GM18517 (cell line): ENCODE measurements at regions not wholly inside any gene's neighbourhood (a gene's known extent, or its start where the extent isn't known, plus 50 kb on each side); places are given as distances from the start of the nearest gene placed in this dataset.
"Not testable (repeated sequence)": the region's sequence is repeated elsewhere in the genome, so short reads cannot be mapped to it uniquely, and the experiment has no call there.

Experiments
- ATAC-seq: cut with Tn5 transposase; IDR thresholded peaks from one replicate; pipeline ENCODE4 v1.9.1; 2021; ENCODE audit warnings: mild to moderate bottlenecking, moderate library complexity; ENCODE audit not compliant: unreplicated experiment

- ATAC-seq, result no peak
Observed at GRCh38 chr13:31385540-31385939, 185.8 kb downstream of the B3GLCT start.

GRCh38 chr13:31394506-31394905 lies 194.7 kb downstream of the B3GLCT start:
- no peak for ATAC-seq

- ATAC-seq, result no peak
Observed at GRCh38 chr13:31395090-31395489, 195.3 kb downstream of the B3GLCT start.

- no peak for ATAC-seq
Observed at GRCh38 chr13:31399690-31400089, 199.9 kb downstream of the B3GLCT start.

DNA sequence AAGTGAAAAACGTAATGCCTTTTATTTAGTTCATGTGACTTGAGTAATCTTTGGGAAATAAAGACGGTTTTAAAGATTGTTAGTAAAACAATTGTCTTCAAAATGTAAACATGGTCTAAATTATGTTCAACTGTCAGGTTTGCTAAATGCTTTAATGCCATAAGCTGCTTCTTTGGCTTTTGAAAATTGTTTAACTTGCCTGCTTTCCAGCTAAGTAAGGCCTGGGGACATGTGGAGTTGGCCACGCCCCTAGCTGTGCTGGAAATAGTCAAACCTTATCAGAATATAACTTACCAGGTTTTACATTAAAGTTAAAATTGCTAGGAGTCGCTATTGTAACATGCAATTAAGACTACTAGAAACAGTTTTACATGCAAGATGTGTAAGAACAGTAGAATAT lies 203.9 kb downstream of the B3GLCT start:
- not testable (repeated sequence) for ATAC-seq

DNA sequence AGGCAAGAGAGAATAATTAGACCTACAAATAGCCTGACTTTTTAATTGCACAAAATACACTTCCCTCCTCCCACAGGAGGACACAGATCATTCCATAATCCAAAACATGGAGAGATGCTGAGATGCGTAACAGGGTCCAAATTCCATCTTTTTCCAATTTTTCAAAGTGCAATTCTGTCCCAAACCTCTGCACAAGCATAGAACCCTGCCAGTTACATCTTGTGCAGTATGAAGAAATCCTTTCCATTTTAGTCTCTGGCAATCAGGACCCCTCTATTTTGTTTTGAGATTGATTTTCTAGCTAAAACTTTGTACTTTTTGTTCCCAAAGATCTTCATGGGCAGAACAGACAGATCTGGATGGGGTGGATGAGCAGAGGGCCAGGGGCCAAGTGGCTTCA lies 209.2 kb downstream of the B3GLCT start:
- no peak for ATAC-seq

DNA sequence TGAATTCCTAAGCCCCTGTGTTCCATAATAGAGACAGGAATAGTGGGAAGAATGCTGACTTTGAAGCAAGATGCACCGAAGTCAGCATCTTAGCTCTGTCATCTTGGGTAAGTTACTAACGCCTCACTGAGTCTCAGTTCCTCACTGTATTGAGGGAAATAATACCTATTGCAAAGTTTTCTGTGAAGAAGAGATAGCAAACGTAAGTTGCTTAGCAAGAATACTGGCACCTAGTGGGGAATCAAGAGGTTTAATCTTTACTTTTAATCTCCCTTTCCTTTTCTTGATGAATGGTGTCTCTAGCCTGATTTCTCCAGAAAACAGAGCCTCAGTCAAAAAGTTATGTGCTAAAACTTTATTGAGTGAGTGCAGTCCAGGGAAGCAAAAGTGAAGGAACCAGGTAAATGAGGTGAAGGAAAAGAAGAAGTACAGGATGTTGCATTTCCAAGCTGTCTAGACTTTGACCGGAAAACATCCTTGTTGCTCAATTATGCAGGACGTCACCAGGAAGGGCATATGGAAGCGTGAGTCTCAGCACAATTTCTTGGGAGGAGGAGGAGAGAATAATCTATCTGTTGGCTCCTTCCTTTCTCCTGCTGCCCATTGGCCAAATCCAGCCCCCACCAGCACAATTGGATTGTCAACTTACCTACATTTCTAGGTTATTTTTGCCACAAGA lies 210.0 kb downstream of the B3GLCT start:
- ATAC-seq, result no peak

DNA sequence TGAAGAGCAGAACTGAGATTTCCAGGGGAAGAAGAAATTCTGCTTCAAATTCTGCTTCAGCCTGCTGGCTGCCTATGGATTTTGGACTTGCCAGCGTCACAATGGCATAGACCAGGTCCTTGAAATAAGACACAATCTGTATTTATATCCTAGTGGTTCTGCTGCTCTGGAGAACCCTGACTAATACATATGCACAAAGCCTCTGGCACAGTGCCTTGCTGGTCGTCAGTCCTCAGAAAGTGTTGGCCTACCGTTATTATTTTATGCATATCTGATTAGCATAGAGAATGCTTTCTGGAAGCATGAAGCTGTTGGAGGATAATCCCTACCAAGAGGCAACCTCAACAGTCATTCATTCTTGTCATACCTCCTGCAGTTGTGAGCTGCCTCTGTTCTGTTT lies 213.7 kb downstream of the B3GLCT start:
- no peak for ATAC-seq

GRCh38 chr13:31416066-31416465 lies 216.3 kb downstream of the B3GLCT start:
- no peak for ATAC-seq

DNA sequence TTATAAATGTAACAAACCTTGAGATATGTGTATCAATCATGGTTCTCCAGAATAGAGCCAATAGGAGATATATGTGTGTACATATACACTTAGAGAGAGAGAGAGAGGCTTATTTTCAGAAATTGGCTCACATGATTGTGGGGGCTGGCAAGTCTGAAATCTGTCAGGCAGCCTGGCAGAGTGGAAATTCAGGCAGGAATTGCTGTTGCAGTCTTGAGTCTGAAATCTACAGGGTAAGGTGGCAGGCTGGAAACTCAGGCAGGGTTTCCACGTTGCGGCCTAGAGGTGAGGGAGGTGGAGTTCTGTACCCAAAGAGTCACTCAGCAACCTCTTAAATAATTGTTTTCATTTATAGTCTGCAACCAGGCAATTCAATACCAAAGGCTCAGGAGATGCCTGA lies 218.4 kb downstream of the B3GLCT start:
- no peak for ATAC-seq

GRCh38 chr13:31421756-31422155 lies 222.0 kb downstream of the B3GLCT start:
- ATAC-seq, result no peak

- peak; percentile 86 for ATAC-seq
Observed at GRCh38 chr13:31424130-31424729, 224.5 kb downstream of the B3GLCT start.

GRCh38 chr13:31426395-31426794 lies 226.6 kb downstream of the B3GLCT start:
- no peak for ATAC-seq

DNA sequence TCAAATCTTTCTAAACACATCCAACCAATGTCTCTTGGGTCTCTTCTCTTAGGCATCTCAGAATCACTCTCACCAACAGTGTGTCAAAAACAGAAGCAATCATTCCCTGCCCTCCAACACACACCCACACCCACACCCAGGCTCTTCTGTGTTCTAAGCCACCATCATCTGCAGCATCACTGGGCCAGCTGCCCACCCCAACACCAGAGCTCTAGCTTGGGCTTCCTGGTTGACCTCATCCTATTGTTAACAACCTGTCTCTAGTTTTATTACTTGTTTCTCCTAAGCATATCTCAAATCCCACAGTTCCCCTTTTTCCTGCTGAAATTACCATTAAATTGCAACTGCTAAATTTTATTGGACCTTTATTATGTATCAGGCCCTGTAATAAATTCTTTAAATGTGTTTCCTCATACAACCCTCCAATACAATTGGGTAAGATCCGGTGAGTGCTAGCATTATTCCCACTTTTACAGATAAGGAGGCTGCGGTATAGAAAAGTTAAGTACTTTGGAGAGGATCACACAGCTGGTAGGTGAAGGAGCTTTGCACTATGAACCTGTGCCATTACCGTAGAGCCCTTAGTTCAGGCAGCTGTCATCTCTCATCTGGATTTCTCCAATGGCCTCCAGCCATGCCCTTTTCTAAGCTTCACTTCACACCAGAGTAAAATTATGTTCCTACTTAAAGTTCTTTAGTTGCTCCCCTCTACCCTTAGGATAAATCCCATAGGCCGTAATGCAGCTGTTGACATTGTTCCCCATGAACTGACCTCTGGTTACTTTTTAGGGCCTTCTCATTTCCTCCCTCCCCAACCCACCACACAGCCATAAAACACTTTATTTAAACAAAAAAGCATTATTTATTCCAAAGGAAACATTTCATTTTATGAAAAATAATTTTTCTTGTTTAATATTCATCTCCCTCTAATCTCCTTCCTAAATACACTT lies 227.7 kb downstream of the B3GLCT start:
- ATAC-seq, result no peak

DNA sequence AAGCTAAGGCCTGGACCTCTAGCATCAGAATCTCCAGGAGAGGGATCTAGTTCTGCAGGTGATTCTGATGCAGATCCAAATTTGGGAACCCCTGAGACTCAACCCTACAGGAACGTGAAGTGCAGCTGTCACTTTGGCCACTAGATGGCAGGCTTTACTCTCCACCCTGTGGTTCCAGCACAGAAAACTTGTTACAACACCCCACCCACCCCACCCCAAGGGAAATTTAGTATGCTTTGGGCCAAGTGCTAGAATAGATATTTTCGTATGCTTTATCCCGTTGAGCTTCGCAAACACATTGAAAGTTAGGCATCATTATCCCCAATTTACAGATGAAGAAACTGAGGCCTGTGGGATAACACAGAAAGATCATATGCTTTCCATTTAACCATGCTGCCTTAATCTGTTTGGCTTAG lies 232.0 kb downstream of the B3GLCT start:
- ATAC-seq, result no peak

DNA sequence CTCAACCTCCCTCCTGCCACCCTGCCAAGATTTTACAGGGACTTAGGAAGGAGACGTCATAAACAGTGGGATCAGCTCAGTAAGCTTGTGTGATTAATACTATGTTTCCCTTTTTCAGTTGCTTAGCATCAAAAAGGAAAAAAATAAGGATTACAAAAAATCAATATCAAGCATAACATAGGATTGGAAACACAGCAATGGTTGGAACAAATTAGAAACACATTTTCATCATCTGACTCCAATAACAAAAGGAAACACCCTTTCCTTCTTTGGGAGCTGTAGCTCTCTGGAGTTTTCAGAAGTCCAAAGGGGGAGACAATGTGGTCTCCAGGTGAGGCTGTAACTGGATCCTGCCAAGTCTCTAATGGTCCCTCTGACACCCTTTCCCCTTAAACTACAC lies 233.4 kb downstream of the B3GLCT start:
- no peak for ATAC-seq

DNA sequence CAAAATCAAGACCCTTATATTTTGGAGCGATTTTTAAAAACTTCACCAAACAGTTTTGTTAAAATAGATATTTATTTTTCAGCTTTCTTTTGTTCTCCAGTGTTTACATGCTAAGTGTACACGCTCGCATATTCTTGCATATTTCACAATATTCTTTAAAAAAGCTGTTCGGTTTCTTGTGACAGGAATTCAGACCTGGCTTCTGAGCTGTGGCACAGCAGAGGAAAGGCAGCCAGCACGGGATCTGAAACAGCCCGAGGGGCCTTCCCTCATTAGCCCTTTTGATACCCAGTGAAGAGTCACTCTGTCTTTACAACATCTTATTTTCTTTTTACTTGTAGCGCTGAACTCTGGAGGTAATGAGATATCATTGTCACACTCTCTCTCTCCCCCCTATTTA lies 234.0 kb downstream of the B3GLCT start:
- ATAC-seq, result no peak

DNA sequence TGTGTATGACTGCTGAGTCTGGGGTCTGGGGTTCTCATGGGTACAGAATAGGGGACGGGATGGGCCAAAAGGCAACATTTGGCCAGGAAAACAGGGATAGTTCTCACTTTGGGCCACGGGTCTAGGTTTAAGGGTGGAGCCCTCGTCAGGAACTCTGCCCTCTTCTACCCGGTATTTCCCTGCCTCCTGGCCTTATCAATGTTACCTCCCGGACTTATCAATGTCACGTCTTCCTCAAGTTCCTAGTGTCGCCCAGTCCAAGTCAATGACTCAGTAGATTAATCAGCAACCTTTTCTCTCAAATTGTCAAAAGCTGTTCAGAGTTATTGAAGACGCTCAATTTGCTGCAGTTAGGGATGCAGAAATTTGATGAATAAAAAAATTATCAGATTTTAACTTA lies 234.8 kb downstream of the B3GLCT start:
- no peak for ATAC-seq

- no peak for ATAC-seq
Observed at GRCh38 chr13:31435536-31435935, 235.8 kb downstream of the B3GLCT start.

- ATAC-seq, result no peak
Observed at GRCh38 chr13:31436478-31436877, 236.7 kb downstream of the B3GLCT start.

DNA sequence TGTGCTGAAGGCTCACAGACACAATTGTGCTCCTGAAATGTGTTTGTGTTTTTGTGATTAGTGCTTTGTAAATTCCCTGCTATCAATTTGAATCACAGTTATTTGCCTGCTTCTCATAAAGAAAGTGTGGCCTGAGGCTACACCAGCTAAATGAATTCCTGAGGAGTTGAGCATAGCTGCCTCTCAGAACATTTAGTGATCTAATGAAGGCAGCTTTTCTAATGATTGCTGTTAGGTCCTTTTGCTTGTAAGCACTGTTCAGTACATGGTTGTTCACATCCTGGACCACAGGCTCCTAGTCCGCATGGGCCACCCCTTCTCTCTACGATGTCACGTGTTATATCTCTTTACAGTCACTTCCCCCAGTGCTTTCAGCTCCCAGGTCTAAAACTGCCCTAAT lies 238.2 kb downstream of the B3GLCT start:
- no peak for ATAC-seq

DNA sequence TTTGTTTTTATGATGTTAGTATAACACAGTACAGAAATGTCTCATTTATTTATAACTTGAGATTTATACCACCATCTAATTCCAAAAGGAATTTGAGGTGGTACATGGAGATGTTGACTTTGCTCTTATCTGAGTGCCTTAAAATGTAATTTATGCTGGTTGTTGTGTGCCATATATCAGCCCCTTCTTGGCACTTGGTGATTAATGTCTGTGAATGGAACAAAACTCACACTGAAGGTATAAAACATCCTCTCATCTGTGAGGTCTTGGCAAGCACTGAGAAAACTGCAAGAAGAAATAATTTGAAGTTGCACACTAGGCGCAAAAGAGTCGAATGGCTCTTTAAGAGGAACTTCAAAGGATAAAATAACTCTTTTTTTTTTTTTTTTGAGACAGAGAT lies 240.4 kb downstream of the B3GLCT start:
- ATAC-seq, result no peak
